Right lobe of liver (tissue), 6 donors: ENCODE measurements at regions not wholly inside any gene's neighbourhood (a gene's known extent, or its start where the extent isn't known, plus 50 kb on each side); places are given as distances from the start of the nearest gene placed in this dataset.

Source experiments
- ATAC-seq, 4 donors: fragments of 200-7000 bp; cut with Tn5 transposase; one replicate each; pipeline ENCODE4 v1.9.1; 2020; ENCODE audit warnings: mild to moderate bottlenecking in 4 of 4, moderate library complexity in 4 of 4
- DNase-seq, 3 donors: peaks; one replicate each; pipeline ENCODE4 v3.0.0-alpha.2; 2020
- H3K27ac ChIP-seq, 3 donors: fragments of 200-600 bp; one replicate each; pipeline ENCODE4 v1.8.0; 2022
- H3K27me3 ChIP-seq, 2 donors: fragments of 200-600 bp; one replicate each; pipeline ENCODE4 v1.8.0; 2022
- H3K36me3 ChIP-seq, 4 donors: fragments of 200-600 bp; sonication (generic) in 1 of 4; one replicate each; pipeline versions ENCODE4 v1.5.1 to v1.8.0; 2017 to 2022; ENCODE audit warnings: control low read depth in 1 of 4
- H3K4me1 ChIP-seq, 4 donors: fragments of 200-600 bp; sonication (generic) in 1 of 4; one replicate each; pipeline versions ENCODE4 v1.5.1 to v1.8.0; 2017 to 2022; ENCODE audit warnings: control low read depth in 1 of 4
- H3K4me3 ChIP-seq, 3 donors: fragments of 200-600 bp; one replicate each; pipeline ENCODE4 v1.8.0; 2022
- H3K9me3 ChIP-seq, 4 donors: fragments of 200-600 bp; sonication (generic) in 1 of 4; one replicate each; pipeline versions ENCODE4 v1.5.1 to v1.8.0; 2017 to 2022; ENCODE audit warnings: control low read depth in 1 of 4
- POLR2A ChIP-seq: fragments of 450-650 bp; IDR thresholded peaks from one replicate; pipeline ENCODE4 v1.6.1; 2017; ENCODE audit warnings: antibody characterized with exemption, mild to moderate bottlenecking
- WGBS: methylation state at CpG from one replicate; pipeline ENCODE4 v1.1.6; 2018; ENCODE audit warnings: low coverage, low lambda C conversion rate; ENCODE audit not compliant: insufficient coverage; ENCODE audit errors: missing lambda C conversion rate; 5-methylcytosine and 5-hydroxymethylcytosine counted together
- intact Hi-C, 2 donors: fragments of 100-400 bp; cut with DNase I; formaldehyde crosslinking; loops; one replicate each; pipeline versions ENCODE4 v1.11.2 to v1.14.1; 2022
- TF ChIP-seq, protein P1 (sequence below), 4 donors: fragments of 200-600 bp in 3 of 4; fragments of 450-650 bp in 1 of 4; IDR thresholded peaks; one replicate each; pipeline versions ENCODE4 v1.5.1 to v1.8.0; 2016 to 2022; ENCODE audit warnings: antibody characterized with exemption in 4 of 4, mild to moderate bottlenecking in 2 of 4
- donor health status: DM: no; HTN: yes; CAD: no.
- donor health status: DM: no; HTN: no; CAD: no.
- donor health status: DM: no; HTN: no; CAD: no.
- donor health status: DM: no; HTN: yes; CAD: no.
- donor health status: DM: no; HTN: yes; CAD: no.

DNA sequence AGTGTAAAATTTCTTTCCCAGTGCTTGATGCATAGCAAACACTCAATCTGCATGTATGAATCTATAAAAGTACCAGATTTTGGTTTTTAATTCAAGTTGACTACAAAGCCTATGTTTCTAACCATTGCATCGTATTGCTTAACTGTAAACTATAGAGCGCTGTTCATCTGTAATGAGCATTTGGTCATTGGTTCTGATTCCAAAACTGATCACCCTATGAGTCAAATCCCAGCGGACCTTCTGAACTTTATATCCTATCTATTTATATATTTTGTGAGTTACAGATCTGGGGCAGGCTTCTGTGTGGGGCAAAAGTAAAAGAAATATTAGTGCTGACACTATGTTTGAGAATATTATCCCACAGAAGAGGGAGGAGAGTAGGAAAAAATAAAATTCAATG, 305.7 kb upstream of the TNC start:
- H3K4me3 ChIP-seq, result no peak overlapping the region
- no peak for ATAC-seq
- H3K27ac ChIP-seq, result no peak overlapping the region
- WGBS, result 82% methylated on average over 3 of the region's 3 CpGs
- intact Hi-C loops, result no loop called here
- no peaks in the 10 kb centered on the region for H3K9me3 ChIP-seq
- no peak for DNase-seq
- H3K36me3 ChIP-seq, result no peaks in the 10 kb centered on the region
- no peak for TF ChIP-seq POLR2A
- TF ChIP-seq, protein P1, sequence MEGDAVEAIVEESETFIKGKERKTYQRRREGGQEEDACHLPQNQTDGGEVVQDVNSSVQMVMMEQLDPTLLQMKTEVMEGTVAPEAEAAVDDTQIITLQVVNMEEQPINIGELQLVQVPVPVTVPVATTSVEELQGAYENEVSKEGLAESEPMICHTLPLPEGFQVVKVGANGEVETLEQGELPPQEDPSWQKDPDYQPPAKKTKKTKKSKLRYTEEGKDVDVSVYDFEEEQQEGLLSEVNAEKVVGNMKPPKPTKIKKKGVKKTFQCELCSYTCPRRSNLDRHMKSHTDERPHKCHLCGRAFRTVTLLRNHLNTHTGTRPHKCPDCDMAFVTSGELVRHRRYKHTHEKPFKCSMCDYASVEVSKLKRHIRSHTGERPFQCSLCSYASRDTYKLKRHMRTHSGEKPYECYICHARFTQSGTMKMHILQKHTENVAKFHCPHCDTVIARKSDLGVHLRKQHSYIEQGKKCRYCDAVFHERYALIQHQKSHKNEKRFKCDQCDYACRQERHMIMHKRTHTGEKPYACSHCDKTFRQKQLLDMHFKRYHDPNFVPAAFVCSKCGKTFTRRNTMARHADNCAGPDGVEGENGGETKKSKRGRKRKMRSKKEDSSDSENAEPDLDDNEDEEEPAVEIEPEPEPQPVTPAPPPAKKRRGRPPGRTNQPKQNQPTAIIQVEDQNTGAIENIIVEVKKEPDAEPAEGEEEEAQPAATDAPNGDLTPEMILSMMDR (IDR thresholded peaks at IDR 0.05), result no peak
- no peaks in the 10 kb centered on the region for H3K27me3 ChIP-seq
- H3K4me1 ChIP-seq, result no peaks in the 10 kb centered on the region

DNA sequence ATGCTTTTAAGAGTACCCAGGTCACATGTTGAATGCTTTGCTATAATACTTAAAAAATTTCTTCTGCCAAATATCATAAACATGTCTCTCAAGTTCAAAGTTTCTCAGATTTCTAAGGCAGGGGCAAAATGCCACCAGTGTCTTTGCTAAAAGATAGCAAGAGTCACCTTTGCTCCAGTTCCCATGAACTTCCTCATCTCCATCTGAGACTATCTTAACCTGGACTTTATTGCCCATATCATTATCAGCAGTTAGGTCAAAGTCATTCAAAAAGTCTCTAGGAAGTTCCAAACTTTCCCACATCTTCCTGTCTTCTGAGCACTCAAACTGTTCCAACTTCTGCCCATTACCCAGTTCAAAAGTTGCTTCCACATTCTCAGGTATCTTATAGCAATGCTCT, 307.6 kb upstream of the TNC start:
- Histone ChIP-seq H3K27ac (no peak overlapping the region), H3K4me3 (no peak overlapping the region), H3K36me3 (no peaks in the 10 kb centered on the region), H3K27me3 (no peaks in the 10 kb centered on the region), H3K9me3 (no peaks in the 10 kb centered on the region), H3K4me1 (no peaks in the 10 kb centered on the region)
- TF ChIP-seq POLR2A, result no peak
- TF ChIP-seq, protein P1 (IDR thresholded peaks at IDR 0.05), result no peak
- DNase-seq, result no peak
- no peak for ATAC-seq
- intact Hi-C loops, result no loop called here

DNA sequence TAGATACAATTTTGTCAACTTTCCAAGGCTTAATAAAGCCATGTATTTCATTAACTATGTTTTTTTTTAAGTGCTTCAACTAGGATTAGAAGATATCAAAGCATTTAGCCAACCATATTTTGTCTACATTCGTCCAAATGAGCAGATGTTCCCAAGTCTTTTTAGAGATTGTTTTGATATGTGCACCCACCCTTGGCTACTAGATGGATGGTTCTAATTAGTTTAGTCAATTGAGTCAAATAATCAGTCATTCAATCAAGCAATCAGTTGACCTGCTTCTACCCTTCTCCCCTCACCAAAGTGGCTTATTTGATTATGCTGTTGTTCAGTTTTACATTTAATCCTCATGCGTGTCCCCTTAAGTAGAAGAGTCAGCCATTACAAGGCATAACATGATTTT, 319.5 kb upstream of the TNC start:
- Histone ChIP-seq H3K4me3 (no peak overlapping the region), H3K36me3 (no peaks in the 10 kb centered on the region), H3K27ac (no peak overlapping the region), H3K9me3 (no peaks in the 10 kb centered on the region), H3K4me1 (no peaks in the 10 kb centered on the region), H3K27me3 (no peaks in the 10 kb centered on the region)
- TF ChIP-seq, protein P1 (IDR thresholded peaks at IDR 0.05), result no peak
- TF ChIP-seq POLR2A, result no peak
- intact Hi-C loops, result no loop called here
- ATAC-seq (no peak), DNase-seq (no peak)
- 31% methylated on average over 2 of the region's 2 CpGs for WGBS

DNA sequence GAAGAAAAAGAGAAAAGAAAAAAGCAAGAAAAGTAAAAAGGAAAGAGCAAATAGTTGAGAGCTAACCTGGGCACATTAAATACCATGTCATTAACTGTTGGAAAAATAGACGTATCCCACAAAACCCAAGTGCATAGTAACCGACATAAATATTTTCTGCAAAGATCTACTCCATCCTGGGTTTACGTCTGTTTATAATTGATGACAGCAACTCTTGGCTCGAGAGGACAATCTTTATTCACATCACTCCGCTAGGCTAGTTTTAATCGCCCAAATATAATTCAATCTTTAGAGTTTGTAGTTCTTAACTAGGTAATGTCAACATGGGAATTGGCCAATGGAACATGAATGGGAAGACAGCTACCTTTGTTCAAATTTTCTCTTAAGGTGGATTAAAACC, 321.7 kb upstream of the TNC start:
- Histone ChIP-seq H3K4me3 (no peak overlapping the region), H3K9me3 (no peaks in the 10 kb centered on the region), H3K27ac (no peak overlapping the region), H3K36me3 (no peaks in the 10 kb centered on the region), H3K4me1 (no peaks in the 10 kb centered on the region), H3K27me3 (no peaks in the 10 kb centered on the region)
- 58% methylated on average over 6 of the region's 6 CpGs for WGBS
- no peak for DNase-seq
- ATAC-seq, result no peak
- TF ChIP-seq, protein P1 (IDR thresholded peaks at IDR 0.05), result no peak
- TF ChIP-seq POLR2A, result no peak
- intact Hi-C loops, result no loop called here

DNA sequence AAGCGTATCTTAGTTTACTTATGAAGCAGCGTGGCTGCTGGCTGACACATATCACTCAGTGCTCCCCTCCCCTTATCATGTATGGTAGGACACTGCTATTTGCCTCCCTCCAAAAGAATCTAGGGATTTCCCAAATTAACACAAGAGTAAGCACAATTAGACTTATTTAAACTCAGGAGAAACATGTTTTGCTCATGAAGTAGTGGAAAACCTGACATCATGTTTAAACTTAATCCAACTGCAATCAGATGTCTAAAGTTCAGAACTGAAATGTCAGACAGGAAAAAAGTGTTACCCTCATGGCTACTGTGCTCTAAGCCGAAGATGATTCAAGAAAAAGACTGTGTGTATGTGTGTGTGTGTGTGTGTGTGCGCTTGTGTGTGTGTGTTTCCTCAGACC, 324.1 kb upstream of the TNC start:
- Histone ChIP-seq H3K9me3 (no peaks in the 10 kb centered on the region), H3K27ac (no peak overlapping the region), H3K4me3 (no peak overlapping the region), H3K4me1 (no peaks in the 10 kb centered on the region), H3K36me3 (no peaks in the 10 kb centered on the region), H3K27me3 (no peaks in the 10 kb centered on the region)
- WGBS, result 43% methylated on average over 4 of the region's 4 CpGs
- DNase-seq (no peak), ATAC-seq (peak in 1 of 4 donors; percentile 56)
- TF ChIP-seq, protein P1 (IDR thresholded peaks at IDR 0.05), result no peak
- no peak for TF ChIP-seq POLR2A
- intact Hi-C loops, result no loop called here
